ENCODE measurements at regions not wholly inside any gene's neighbourhood (a gene's known extent, or its start where the extent isn't known, plus 50 kb on each side); places are given as distances from the start of the nearest gene placed in this dataset.

DNA sequence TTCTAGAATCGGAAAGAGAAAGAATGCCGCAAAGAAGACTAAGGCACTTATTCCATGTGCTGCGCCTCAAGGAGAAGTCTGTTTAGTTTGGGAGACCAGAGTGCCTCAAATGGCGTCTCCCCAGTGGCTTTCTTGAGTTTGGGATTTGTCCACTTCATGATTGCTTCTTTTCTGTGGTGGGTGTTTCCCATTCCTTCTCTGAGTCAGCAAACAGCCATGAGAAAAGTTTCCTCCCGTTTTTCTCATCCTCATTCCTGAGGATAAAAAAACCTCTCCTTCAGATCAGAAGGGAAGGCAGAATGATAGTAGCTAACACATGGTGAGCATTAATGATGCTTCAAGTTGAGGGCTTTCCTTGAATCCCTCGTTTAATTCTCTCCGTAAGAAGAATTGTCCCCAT lies 275.9 kb upstream of the WWC1 start:
- no peak for TF ChIP-seq SMC3 (conservative IDR thresholded peaks at IDR 0.05; ENCODE audit: poor library complexity)
- no peak for TF ChIP-seq RAD21 (conservative IDR thresholded peaks at IDR 0.05)
- TF ChIP-seq, protein P1, sequence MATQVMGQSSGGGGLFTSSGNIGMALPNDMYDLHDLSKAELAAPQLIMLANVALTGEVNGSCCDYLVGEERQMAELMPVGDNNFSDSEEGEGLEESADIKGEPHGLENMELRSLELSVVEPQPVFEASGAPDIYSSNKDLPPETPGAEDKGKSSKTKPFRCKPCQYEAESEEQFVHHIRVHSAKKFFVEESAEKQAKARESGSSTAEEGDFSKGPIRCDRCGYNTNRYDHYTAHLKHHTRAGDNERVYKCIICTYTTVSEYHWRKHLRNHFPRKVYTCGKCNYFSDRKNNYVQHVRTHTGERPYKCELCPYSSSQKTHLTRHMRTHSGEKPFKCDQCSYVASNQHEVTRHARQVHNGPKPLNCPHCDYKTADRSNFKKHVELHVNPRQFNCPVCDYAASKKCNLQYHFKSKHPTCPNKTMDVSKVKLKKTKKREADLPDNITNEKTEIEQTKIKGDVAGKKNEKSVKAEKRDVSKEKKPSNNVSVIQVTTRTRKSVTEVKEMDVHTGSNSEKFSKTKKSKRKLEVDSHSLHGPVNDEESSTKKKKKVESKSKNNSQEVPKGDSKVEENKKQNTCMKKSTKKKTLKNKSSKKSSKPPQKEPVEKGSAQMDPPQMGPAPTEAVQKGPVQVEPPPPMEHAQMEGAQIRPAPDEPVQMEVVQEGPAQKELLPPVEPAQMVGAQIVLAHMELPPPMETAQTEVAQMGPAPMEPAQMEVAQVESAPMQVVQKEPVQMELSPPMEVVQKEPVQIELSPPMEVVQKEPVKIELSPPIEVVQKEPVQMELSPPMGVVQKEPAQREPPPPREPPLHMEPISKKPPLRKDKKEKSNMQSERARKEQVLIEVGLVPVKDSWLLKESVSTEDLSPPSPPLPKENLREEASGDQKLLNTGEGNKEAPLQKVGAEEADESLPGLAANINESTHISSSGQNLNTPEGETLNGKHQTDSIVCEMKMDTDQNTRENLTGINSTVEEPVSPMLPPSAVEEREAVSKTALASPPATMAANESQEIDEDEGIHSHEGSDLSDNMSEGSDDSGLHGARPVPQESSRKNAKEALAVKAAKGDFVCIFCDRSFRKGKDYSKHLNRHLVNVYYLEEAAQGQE (IDR thresholded peaks at IDR 0.05; ENCODE audit: borderline replicate concordance) = no peak
- TF ChIP-seq, protein P2, sequence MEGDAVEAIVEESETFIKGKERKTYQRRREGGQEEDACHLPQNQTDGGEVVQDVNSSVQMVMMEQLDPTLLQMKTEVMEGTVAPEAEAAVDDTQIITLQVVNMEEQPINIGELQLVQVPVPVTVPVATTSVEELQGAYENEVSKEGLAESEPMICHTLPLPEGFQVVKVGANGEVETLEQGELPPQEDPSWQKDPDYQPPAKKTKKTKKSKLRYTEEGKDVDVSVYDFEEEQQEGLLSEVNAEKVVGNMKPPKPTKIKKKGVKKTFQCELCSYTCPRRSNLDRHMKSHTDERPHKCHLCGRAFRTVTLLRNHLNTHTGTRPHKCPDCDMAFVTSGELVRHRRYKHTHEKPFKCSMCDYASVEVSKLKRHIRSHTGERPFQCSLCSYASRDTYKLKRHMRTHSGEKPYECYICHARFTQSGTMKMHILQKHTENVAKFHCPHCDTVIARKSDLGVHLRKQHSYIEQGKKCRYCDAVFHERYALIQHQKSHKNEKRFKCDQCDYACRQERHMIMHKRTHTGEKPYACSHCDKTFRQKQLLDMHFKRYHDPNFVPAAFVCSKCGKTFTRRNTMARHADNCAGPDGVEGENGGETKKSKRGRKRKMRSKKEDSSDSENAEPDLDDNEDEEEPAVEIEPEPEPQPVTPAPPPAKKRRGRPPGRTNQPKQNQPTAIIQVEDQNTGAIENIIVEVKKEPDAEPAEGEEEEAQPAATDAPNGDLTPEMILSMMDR (IDR thresholded peaks at IDR 0.05; ENCODE audit: poor library complexity, severe bottlenecking) = no peak
- no peak for TF ChIP-seq POLR2AphosphoS5 (IDR thresholded peaks at IDR 0.05)
- no peak for TF ChIP-seq EZH2 (IDR thresholded peaks at IDR 0.05; ENCODE audit: borderline replicate concordance, insufficient read depth, low read length, poor library complexity, severe bottlenecking)
- no peak for TF ChIP-seq EP300 (conservative IDR thresholded peaks at IDR 0.05; ENCODE audit: poor library complexity, severe bottlenecking)
